Middle frontal gyrus (tissue), 1 donor: ENCODE measurements at regions not wholly inside any gene's neighbourhood (a gene's known extent, or its start where the extent isn't known, plus 50 kb on each side); places are given as distances from the start of the nearest gene placed in this dataset.

ENCODE experiments used
- DNase-seq: peaks from one replicate; pipeline ENCODE4 v3.0.0-alpha.2; 2015; ENCODE audit warnings: low spot score; ENCODE audit errors: extremely low spot score

- DNase-seq: no peak
These were observed 416.6 kb downstream of the HRH4 start for GRCh38 chr18:24877066-24877465.

- DNase-seq: no peak
These were observed 417.1 kb downstream of the HRH4 start for GRCh38 chr18:24877546-24877945.

GRCh38 chr18:24878289-24878688 lies 417.9 kb downstream of the HRH4 start:
- DNase-seq: no peak

GRCh38 chr18:24885276-24885675 lies 424.8 kb downstream of the HRH4 start:
- no peak for DNase-seq

- no peak for DNase-seq
These were observed 434.4 kb downstream of the HRH4 start for GRCh38 chr18:24894880-24895279.

GRCh38 chr18:24897461-24897860 lies 437.0 kb downstream of the HRH4 start:
- no peak for DNase-seq

- DNase-seq: no peak
These were observed 441.7 kb downstream of the ZNF521 start for GRCh38 chr18:24910221-24910620.

GRCh38 chr18:24913507-24914170 lies 438.3 kb downstream of the ZNF521 start:
- no peak for DNase-seq

- no peak for DNase-seq
These were observed 437.8 kb downstream of the ZNF521 start for GRCh38 chr18:24914171-24914525.

GRCh38 chr18:24914685-24915084 lies 437.3 kb downstream of the ZNF521 start:
- DNase-seq: no peak

- DNase-seq: no peak
These were observed 436.4 kb downstream of the ZNF521 start for GRCh38 chr18:24915547-24915946.

- no peak for DNase-seq
These were observed 434.2 kb downstream of the ZNF521 start for GRCh38 chr18:24917767-24918166.

GRCh38 chr18:24918257-24918656 lies 433.7 kb downstream of the ZNF521 start:
- DNase-seq: no peak

- DNase-seq: no peak
These were observed 432.7 kb downstream of the ZNF521 start for GRCh38 chr18:24919181-24919797.

- no peak for DNase-seq
These were observed 429.5 kb downstream of the ZNF521 start for GRCh38 chr18:24922491-24922890.

- DNase-seq: no peak
These were observed 428.8 kb downstream of the ZNF521 start for GRCh38 chr18:24923138-24923537.

- no peak for DNase-seq
These were observed 427.8 kb downstream of the ZNF521 start for GRCh38 chr18:24924066-24924716.

GRCh38 chr18:24926649-24927048 lies 425.3 kb downstream of the ZNF521 start:
- no peak for DNase-seq

GRCh38 chr18:24928301-24928878 lies 423.6 kb downstream of the ZNF521 start:
- no peak for DNase-seq

- no peak for DNase-seq
These were observed 421.5 kb downstream of the ZNF521 start for GRCh38 chr18:24930478-24930877.

- no peak for DNase-seq
These were observed 421.0 kb downstream of the ZNF521 start for GRCh38 chr18:24930971-24931370.

GRCh38 chr18:24933345-24933744 lies 418.6 kb downstream of the ZNF521 start:
- no peak for DNase-seq
